Ishikawa (cell line): ENCODE measurements at regions not wholly inside any gene's neighbourhood (a gene's known extent, or its start where the extent isn't known, plus 50 kb on each side); places are given as distances from the start of the nearest gene placed in this dataset.

Experiments used
- CEBPB ChIP-seq: IDR thresholded peaks from 2 replicates; pipeline ENCODE4 v1.6.1; 2012
- CREB1 ChIP-seq: IDR thresholded peaks from 2 replicates; pipeline ENCODE4 v1.6.1; 2012; ENCODE audit warnings: low read depth
- EGR1 ChIP-seq: IDR thresholded peaks from 2 replicates; pipeline ENCODE4 v1.6.1; 2012
- EP300 ChIP-seq: IDR thresholded peaks from 2 replicates; pipeline ENCODE4 v1.6.1; 2012; ENCODE audit warnings: borderline replicate concordance
- FOXM1 ChIP-seq: IDR thresholded peaks from 2 replicates; pipeline ENCODE4 v1.6.1; 2012; ENCODE audit warnings: low read depth, borderline replicate concordance
- NFIC ChIP-seq: IDR thresholded peaks from 2 replicates; pipeline ENCODE4 v1.6.1; 2012
- RAD21 ChIP-seq: IDR thresholded peaks from 2 replicates; pipeline ENCODE4 v1.6.1; 2012; ENCODE audit warnings: low read depth
- TAF1 ChIP-seq: IDR thresholded peaks from 2 replicates; pipeline ENCODE4 v1.6.1; 2012; ENCODE audit warnings: low read depth, mild to moderate bottlenecking
- TCF12 ChIP-seq: IDR thresholded peaks from 2 replicates; pipeline ENCODE4 v1.6.1; 2012; ENCODE audit warnings: low read depth
- TEAD4 ChIP-seq: IDR thresholded peaks from 2 replicates; pipeline ENCODE4 v1.6.1; 2012
- YY1 ChIP-seq: IDR thresholded peaks from 2 replicates; pipeline ENCODE4 v1.6.1; 2012; ENCODE audit warnings: low read depth
- ZBTB7A ChIP-seq: IDR thresholded peaks from 2 replicates; pipeline ENCODE4 v1.6.1; 2012; ENCODE audit warnings: low read depth
- TF ChIP-seq, protein P1 (sequence below): IDR thresholded peaks from 2 replicates; pipeline ENCODE4 v1.6.1; 2012; ENCODE audit warnings: low read depth, mild to moderate bottlenecking
- TF ChIP-seq, protein P2 (sequence below): IDR thresholded peaks from 2 replicates; pipeline ENCODE4 v1.6.1; 2012
- TF ChIP-seq, protein P3 (sequence below): IDR thresholded peaks from 2 replicates; pipeline ENCODE4 v1.6.1; 2012

DNA sequence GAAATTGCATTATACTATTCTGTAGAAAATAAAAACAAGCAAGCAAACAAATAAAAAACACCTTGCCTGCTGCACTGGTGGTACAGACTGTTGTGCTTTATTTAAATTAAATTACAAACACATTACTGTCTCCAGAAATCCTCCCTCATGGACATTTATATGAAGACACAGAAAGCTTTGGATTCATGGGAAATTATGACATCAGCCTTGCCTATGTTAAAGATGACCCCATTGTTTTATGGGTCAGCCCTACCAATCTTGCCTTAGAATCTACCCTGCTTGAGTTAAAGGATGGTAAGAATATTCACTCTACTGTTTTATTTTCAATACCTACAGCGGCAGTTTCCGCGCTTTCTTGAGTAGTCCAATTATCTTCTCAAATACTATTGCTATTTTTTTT, 1379.9 kb downstream of the TECRL start:
- TF ChIP-seq TEAD4: no peak
- no peak for TF ChIP-seq TCF12
- TF ChIP-seq FOXM1: no peak
- TF ChIP-seq, protein P1, sequence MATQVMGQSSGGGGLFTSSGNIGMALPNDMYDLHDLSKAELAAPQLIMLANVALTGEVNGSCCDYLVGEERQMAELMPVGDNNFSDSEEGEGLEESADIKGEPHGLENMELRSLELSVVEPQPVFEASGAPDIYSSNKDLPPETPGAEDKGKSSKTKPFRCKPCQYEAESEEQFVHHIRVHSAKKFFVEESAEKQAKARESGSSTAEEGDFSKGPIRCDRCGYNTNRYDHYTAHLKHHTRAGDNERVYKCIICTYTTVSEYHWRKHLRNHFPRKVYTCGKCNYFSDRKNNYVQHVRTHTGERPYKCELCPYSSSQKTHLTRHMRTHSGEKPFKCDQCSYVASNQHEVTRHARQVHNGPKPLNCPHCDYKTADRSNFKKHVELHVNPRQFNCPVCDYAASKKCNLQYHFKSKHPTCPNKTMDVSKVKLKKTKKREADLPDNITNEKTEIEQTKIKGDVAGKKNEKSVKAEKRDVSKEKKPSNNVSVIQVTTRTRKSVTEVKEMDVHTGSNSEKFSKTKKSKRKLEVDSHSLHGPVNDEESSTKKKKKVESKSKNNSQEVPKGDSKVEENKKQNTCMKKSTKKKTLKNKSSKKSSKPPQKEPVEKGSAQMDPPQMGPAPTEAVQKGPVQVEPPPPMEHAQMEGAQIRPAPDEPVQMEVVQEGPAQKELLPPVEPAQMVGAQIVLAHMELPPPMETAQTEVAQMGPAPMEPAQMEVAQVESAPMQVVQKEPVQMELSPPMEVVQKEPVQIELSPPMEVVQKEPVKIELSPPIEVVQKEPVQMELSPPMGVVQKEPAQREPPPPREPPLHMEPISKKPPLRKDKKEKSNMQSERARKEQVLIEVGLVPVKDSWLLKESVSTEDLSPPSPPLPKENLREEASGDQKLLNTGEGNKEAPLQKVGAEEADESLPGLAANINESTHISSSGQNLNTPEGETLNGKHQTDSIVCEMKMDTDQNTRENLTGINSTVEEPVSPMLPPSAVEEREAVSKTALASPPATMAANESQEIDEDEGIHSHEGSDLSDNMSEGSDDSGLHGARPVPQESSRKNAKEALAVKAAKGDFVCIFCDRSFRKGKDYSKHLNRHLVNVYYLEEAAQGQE: no peak
- no peak for TF ChIP-seq RAD21
- TF ChIP-seq NFIC: no peak
- TF ChIP-seq, protein P2, sequence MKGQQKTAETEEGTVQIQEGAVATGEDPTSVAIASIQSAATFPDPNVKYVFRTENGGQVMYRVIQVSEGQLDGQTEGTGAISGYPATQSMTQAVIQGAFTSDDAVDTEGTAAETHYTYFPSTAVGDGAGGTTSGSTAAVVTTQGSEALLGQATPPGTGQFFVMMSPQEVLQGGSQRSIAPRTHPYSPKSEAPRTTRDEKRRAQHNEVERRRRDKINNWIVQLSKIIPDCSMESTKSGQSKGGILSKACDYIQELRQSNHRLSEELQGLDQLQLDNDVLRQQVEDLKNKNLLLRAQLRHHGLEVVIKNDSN: no peak
- no peak for TF ChIP-seq TAF1
- TF ChIP-seq EGR1: no peak
- no peak for TF ChIP-seq ZBTB7A
- no peak for TF ChIP-seq YY1
- TF ChIP-seq, protein P3, sequence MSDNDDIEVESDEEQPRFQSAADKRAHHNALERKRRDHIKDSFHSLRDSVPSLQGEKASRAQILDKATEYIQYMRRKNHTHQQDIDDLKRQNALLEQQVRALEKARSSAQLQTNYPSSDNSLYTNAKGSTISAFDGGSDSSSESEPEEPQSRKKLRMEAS: no peak
- TF ChIP-seq CREB1: no peak
- no peak for TF ChIP-seq EP300
- TF ChIP-seq CEBPB: no peak

DNA sequence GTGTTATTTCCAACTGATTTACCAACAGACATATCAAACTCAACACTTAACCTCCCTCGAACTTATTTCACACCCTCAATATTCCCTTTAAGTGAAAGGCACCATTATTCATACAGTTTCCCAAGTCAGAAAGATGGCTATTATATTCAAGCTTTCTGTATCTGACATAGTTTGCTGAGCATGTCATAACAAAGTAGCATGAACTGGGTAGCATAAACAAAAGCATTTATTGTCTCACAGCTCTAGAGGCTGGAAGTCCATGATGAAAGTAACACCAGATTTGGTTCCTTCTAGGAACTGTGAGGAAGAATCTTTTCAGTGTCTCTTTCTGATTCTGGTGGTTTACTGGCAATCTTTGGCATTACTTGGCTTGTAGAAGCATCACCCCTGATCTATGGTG, 1388.6 kb downstream of the TECRL start:
- no peak for TF ChIP-seq YY1
- no peak for TF ChIP-seq CEBPB
- TF ChIP-seq NFIC: no peak
- no peak for TF ChIP-seq RAD21
- no peak for TF ChIP-seq TAF1
- TF ChIP-seq, protein P3: no peak
- TF ChIP-seq TEAD4: no peak
- TF ChIP-seq, protein P1: no peak
- TF ChIP-seq FOXM1: no peak
- TF ChIP-seq, protein P2: no peak
- no peak for TF ChIP-seq CREB1
- no peak for TF ChIP-seq TCF12

DNA sequence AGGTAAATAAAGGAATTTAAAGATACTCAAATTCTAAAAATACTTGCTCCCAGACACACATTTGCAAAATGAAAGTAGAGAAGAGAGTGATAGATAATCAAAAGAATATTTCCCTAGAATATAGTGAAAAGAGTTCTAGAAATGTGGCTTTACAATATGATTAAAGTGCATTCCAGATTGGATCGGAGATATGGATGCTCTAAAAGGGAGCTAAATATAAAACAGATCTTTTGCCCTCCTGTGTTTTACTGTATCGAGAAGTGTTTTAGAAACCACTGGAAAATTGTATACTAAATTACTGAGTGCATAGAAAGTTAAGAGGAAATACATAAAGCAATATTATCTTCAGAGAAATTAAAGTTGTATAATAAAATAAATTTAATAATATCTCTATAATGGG, 1392.0 kb downstream of the TECRL start:
- TF ChIP-seq TEAD4: no peak
- TF ChIP-seq NFIC: no peak
- TF ChIP-seq, protein P2: no peak
- TF ChIP-seq, protein P1: no peak

DNA sequence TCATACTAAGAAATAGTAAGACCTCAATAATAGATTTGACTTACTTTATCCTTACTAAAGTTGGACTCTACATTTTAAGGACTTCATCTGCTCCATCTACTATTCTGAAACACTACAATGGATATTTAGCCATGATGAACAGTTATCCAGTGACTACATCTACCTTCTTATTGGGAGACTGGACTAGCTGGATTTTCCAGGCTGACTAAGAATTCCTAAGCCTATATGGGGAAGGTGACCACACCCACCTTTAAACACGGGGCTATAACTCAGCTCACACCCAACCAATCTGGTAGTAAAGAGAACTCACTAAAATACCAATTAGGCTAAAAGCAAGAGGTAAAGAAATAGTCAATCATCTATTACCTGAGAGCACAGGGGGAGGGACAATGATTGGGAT, 1438.4 kb downstream of the TECRL start:
- TF ChIP-seq NFIC (no peak), ZBTB7A (no peak), TCF12 (no peak)
- TF ChIP-seq, protein P3: no peak

DNA sequence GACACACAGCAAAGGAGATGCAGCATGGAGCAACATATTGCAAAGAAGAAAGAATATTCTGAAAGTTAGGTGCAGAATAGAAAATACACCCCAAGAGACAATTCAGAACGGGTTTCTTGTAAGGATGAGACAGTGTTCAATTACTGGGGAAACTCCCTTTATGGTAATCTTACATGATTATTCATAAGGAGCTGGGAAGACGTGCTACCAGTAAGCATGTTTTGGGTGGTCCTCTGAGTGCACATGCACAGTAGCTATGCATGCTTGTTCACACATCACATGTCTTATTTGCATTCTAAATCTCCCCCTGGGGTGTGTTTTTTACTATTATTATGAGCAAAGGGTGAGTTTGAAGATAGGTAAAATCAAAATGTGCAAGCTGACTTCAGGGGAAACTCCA, 1448.8 kb downstream of the TECRL start:
- TF ChIP-seq EGR1 (no peak), ZBTB7A (no peak), CEBPB (no peak), TCF12 (no peak)
- TF ChIP-seq, protein P3: no peak
